Sigmoid colon (tissue), 4 donors: ENCODE measurements at regions not wholly inside any gene's neighbourhood (a gene's known extent, or its start where the extent isn't known, plus 50 kb on each side); places are given as distances from the start of the nearest gene placed in this dataset.

Source experiments
- CTCF ChIP-seq, 4 experiments: fragments of 450-650 bp in 3 of 4; fragments of 200-600 bp in 1 of 4; IDR thresholded peaks; one replicate each; pipeline ENCODE4 v1.5.1; 2016 to 2019; ENCODE audit warnings: antibody characterized with exemption in 4 of 4, mild to moderate bottlenecking in 3 of 4, moderate library complexity in 2 of 4
- POLR2A ChIP-seq, 2 donors: fragments of 450-650 bp; IDR thresholded peaks; one replicate each; pipeline ENCODE4 v1.6.1; 2016; ENCODE audit warnings: antibody characterized with exemption in 2 of 2, mild to moderate bottlenecking in 2 of 2, moderate library complexity in 2 of 2
- POLR2AphosphoS5 ChIP-seq, 4 donors: sonication (generic); formaldehyde crosslinking; IDR thresholded peaks; one replicate each; pipeline ENCODE4 v1.6.1; 2017; ENCODE audit warnings: antibody characterized with exemption in 4 of 4

GRCh38 chr10:131657985-131658330 is 242.8 kb upstream of the PPP2R2D start:
- no peak for TF ChIP-seq CTCF (IDR thresholded peaks at IDR 0.05)
- TF ChIP-seq POLR2A (IDR thresholded peaks at IDR 0.05), result no peak
- TF ChIP-seq POLR2AphosphoS5 (IDR thresholded peaks at IDR 0.05), result no peak
